MM.1S (cell line): ENCODE measurements at regions not wholly inside any gene's neighbourhood (a gene's known extent, or its start where the extent isn't known, plus 50 kb on each side); places are given as distances from the start of the nearest gene placed in this dataset.

Experiments used
- DNase-seq: peaks from one replicate; pipeline ENCODE4 v3.0.0-alpha.2; 2015
- H2AFZ ChIP-seq: fragments of 300-600 bp; sonication (generic); 2 replicates; pipeline ENCODE4 v1.6.0; 2016; ENCODE audit warnings: antibody characterized with exemption, low read length
- H3F3A ChIP-seq: fragments of 300-600 bp; sonication (generic); 2 replicates; pipeline ENCODE4 v1.6.1; 2016; ENCODE audit warnings: mild to moderate bottlenecking, antibody characterized with exemption, low read length, moderate library complexity, mixed read lengths; ENCODE audit not compliant: insufficient read depth
- H3K27ac ChIP-seq: fragments of 300-600 bp; sonication (generic); 2 replicates; pipeline ENCODE4 v1.5.1; 2016; ENCODE audit warnings: mild to moderate bottlenecking, low read length
- H3K27me3 ChIP-seq: fragments of 300-600 bp; sonication (generic); replicated peaks from 2 replicates; pipeline ENCODE4 v1.6.0; 2016; ENCODE audit warnings: low read length; ENCODE audit not compliant: insufficient read depth
- H3K36me3 ChIP-seq: fragments of 300-600 bp; sonication (generic); replicated peaks from 2 replicates; pipeline ENCODE4 v1.6.1; 2016; ENCODE audit warnings: mild to moderate bottlenecking, low read length, mixed read lengths; ENCODE audit not compliant: insufficient read depth
- H3K4me1 ChIP-seq: fragments of 300-600 bp; sonication (generic); 2 replicates; pipeline ENCODE4 v1.6.1; 2016; ENCODE audit warnings: low read length, mixed read lengths
- H3K4me2 ChIP-seq: fragments of 300-600 bp; sonication (generic); 2 replicates; pipeline ENCODE4 v1.6.0; 2016; ENCODE audit warnings: low read depth, low read length
- H3K4me3 ChIP-seq: fragments of 300-600 bp; sonication (generic); 2 replicates; pipeline ENCODE4 v1.5.1; 2016; ENCODE audit warnings: low read length, mixed read lengths
- H3K79me2 ChIP-seq: fragments of 300-600 bp; sonication (generic); 2 replicates; pipeline ENCODE4 v1.6.1; 2016; ENCODE audit warnings: mixed run types, low read length, mixed read lengths
- H3K9ac ChIP-seq: fragments of 300-600 bp; sonication (generic); 2 replicates; pipeline ENCODE4 v1.6.1; 2016; ENCODE audit warnings: low read length, mixed read lengths
- H3K9me2 ChIP-seq: fragments of 300-600 bp; sonication (generic); replicated peaks from 2 replicates; pipeline ENCODE4 v1.6.1; 2016; ENCODE audit warnings: mild to moderate bottlenecking, low read length, mixed read lengths; ENCODE audit not compliant: insufficient read depth
- H3K9me3 ChIP-seq: fragments of 300-600 bp; sonication (generic); replicated peaks from 2 replicates; pipeline ENCODE4 v1.6.1; 2016; ENCODE audit warnings: mild to moderate bottlenecking, low read length, mixed read lengths; ENCODE audit not compliant: insufficient read depth
- H4K20me1 ChIP-seq: fragments of 300-600 bp; sonication (generic); 2 replicates; pipeline ENCODE4 v1.6.1; 2016; ENCODE audit warnings: mild to moderate bottlenecking, low read length, moderate library complexity, mixed read lengths; ENCODE audit not compliant: insufficient read depth
- CTCF ChIP-seq: fragments of 300-600 bp; sonication (generic); IDR thresholded peaks from 2 replicates; pipeline ENCODE4 v1.5.1; 2016; ENCODE audit warnings: antibody characterized with exemption, low read length, mixed read lengths
- EZH2 ChIP-seq: fragments of 300-600 bp; sonication (generic); optimal IDR thresholded peaks from 2 replicates; pipeline ENCODE3; 2017; ENCODE audit warnings: low read depth, mild to moderate bottlenecking, antibody characterized with exemption, low read length, mixed read lengths
- EZH2phosphoT487 ChIP-seq: fragments of 300-600 bp; sonication (generic); IDR thresholded peaks from 2 replicates; pipeline ENCODE4 v1.6.1; 2018; ENCODE audit warnings: antibody characterized with exemption, low read length

GRCh38 chr14:84581041-84581440, 948.9 kb upstream of the FLRT2 start:
- no peaks in the 10 kb centered on the region for H3K27me3 ChIP-seq
- DNase-seq = no peak
- no peaks in the 10 kb centered on the region for H3K9me2 ChIP-seq
- no peaks in the 10 kb centered on the region for H3K9me3 ChIP-seq
- no peaks in the 10 kb centered on the region for H4K20me1 ChIP-seq
- no peaks in the 10 kb centered on the region for H3F3A ChIP-seq
- no peak overlapping the region for H3K9ac ChIP-seq
- no peaks in the 10 kb centered on the region for H3K36me3 ChIP-seq
- H3K79me2 ChIP-seq = no peaks in the 10 kb centered on the region
- TF ChIP-seq EZH2 = no peak
- TF ChIP-seq EZH2phosphoT487 = no peak
- TF ChIP-seq CTCF = no peak
- H3K4me2 ChIP-seq = no peak overlapping the region
- no peak overlapping the region for H3K4me3 ChIP-seq
- H3K27ac ChIP-seq = no peak overlapping the region
- no peak overlapping the region for H2AFZ ChIP-seq
- H3K4me1 ChIP-seq = no peaks in the 10 kb centered on the region

GRCh38 chr14:84584511-84584910, 945.4 kb upstream of the FLRT2 start:
- Histone ChIP-seq H2AFZ (no peak overlapping the region), H3F3A (no peaks in the 10 kb centered on the region), H3K9me2 (no peaks in the 10 kb centered on the region), H3K36me3 (no peaks in the 10 kb centered on the region), H4K20me1 (no peaks in the 10 kb centered on the region), H3K4me3 (no peak overlapping the region), H3K27me3 (no peaks in the 10 kb centered on the region), H3K4me1 (no peaks in the 10 kb centered on the region), H3K79me2 (no peaks in the 10 kb centered on the region), H3K27ac (no peak overlapping the region), H3K9ac (no peak overlapping the region), H3K4me2 (no peak overlapping the region), H3K9me3 (no peaks in the 10 kb centered on the region)
- no peak for DNase-seq
- TF ChIP-seq EZH2 = no peak
- TF ChIP-seq CTCF = no peak
- TF ChIP-seq EZH2phosphoT487 = no peak

GRCh38 chr14:84591827-84592445, 938.0 kb upstream of the FLRT2 start:
- Histone ChIP-seq H3K27ac (no peak overlapping the region), H3K4me1 (no peaks in the 10 kb centered on the region), H3K27me3 (no peaks in the 10 kb centered on the region), H3K9ac (no peak overlapping the region), H3K4me3 (no peak overlapping the region), H3K9me3 (no peaks in the 10 kb centered on the region), H3F3A (no peaks in the 10 kb centered on the region), H3K4me2 (no peak overlapping the region), H3K9me2 (no peaks in the 10 kb centered on the region), H3K79me2 (no peaks in the 10 kb centered on the region), H3K36me3 (no peaks in the 10 kb centered on the region), H2AFZ (no peak overlapping the region), H4K20me1 (no peaks in the 10 kb centered on the region)
- DNase-seq = no peak
- no peak for TF ChIP-seq EZH2
- no peak for TF ChIP-seq EZH2phosphoT487
- no peak for TF ChIP-seq CTCF
